ENCODE measurements at regions not wholly inside any gene's neighbourhood (a gene's known extent, or its start where the extent isn't known, plus 50 kb on each side); places are given as distances from the start of the nearest gene placed in this dataset.

GRCh38 chr1:184301227-184301626 is 85.6 kb upstream of the C1orf21 start:
- TF ChIP-seq, protein P1, sequence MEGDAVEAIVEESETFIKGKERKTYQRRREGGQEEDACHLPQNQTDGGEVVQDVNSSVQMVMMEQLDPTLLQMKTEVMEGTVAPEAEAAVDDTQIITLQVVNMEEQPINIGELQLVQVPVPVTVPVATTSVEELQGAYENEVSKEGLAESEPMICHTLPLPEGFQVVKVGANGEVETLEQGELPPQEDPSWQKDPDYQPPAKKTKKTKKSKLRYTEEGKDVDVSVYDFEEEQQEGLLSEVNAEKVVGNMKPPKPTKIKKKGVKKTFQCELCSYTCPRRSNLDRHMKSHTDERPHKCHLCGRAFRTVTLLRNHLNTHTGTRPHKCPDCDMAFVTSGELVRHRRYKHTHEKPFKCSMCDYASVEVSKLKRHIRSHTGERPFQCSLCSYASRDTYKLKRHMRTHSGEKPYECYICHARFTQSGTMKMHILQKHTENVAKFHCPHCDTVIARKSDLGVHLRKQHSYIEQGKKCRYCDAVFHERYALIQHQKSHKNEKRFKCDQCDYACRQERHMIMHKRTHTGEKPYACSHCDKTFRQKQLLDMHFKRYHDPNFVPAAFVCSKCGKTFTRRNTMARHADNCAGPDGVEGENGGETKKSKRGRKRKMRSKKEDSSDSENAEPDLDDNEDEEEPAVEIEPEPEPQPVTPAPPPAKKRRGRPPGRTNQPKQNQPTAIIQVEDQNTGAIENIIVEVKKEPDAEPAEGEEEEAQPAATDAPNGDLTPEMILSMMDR (IDR thresholded peaks at IDR 0.05), result no peak
- TF ChIP-seq POLR2A (IDR thresholded peaks at IDR 0.05; ENCODE audit: low read length) (no peak), RAD21 (conservative IDR thresholded peaks at IDR 0.05 in 1 of 2, IDR thresholded peaks at IDR 0.05 in 1 of 2) (no peak), SMC3 (IDR thresholded peaks at IDR 0.05) (no peak), JUNB (IDR thresholded peaks at IDR 0.05) (no peak), ZFP36 (IDR thresholded peaks at IDR 0.05; ENCODE audit: borderline replicate concordance, partially characterized antibody) (no peak), EP300 (IDR thresholded peaks at IDR 0.05) (no peak), MYC (IDR thresholded peaks at IDR 0.05; ENCODE audit: borderline replicate concordance, low read length) (no peak), RARB (CRISPR knock-in tag; IDR thresholded peaks at IDR 0.05) (no peak)

Measured in A549 (cell line).